CD8-positive, alpha-beta memory T cell (primary cell): ENCODE measurements at regions not wholly inside any gene's neighbourhood (a gene's known extent, or its start where the extent isn't known, plus 50 kb on each side); places are given as distances from the start of the nearest gene placed in this dataset.
"Not testable (repeated sequence)": the region's sequence is repeated elsewhere in the genome, so short reads cannot be mapped to it uniquely, and the experiment has no call there.

Source experiments
- CTCF ChIA-PET: fragments of 350-600 bp; sonication (Branson Sonifier 250); formaldehyde crosslinking; loops from one replicate; lab custom pipeline; 2021; ENCODE audit warnings: antibody characterized with exemption; lab: Charles Lee
- POLR2A ChIA-PET: fragments of 350-600 bp; sonication (Branson Sonifier 250); formaldehyde crosslinking; loops from one replicate; lab custom pipeline; 2021; ENCODE audit warnings: antibody characterized with exemption; lab: Charles Lee
- DNase-seq, 5 donors: peaks; one replicate each; pipeline versions ENCODE4 v3.0.0 to v3.0.0-alpha.2; 2020 to 2022; ENCODE audit warnings: mixed read lengths in 1 of 5
- H3K27ac ChIP-seq: one replicate; pipeline ENCODE4 v1.7.0; 2013; ENCODE audit warnings: low read depth, mild to moderate bottlenecking, low read length, moderate library complexity
- H3K27me3 ChIP-seq: 2 replicates; pipeline ENCODE4 v1.7.0; 2013; ENCODE audit warnings: low read length, mild to moderate bottlenecking; ENCODE audit not compliant: insufficient read depth, poor library complexity, severe bottlenecking
- H3K36me3 ChIP-seq: 2 replicates; pipeline ENCODE4 v1.7.0; 2013; ENCODE audit warnings: mild to moderate bottlenecking, low read length, moderate library complexity; ENCODE audit not compliant: insufficient read depth
- H3K4me1 ChIP-seq: 2 replicates; pipeline ENCODE4 v1.7.0; 2013; ENCODE audit warnings: mild to moderate bottlenecking, low read length, moderate library complexity; ENCODE audit not compliant: insufficient read depth
- H3K4me3 ChIP-seq: 2 replicates; pipeline ENCODE4 v1.7.0; 2013; ENCODE audit warnings: mild to moderate bottlenecking, low read length
- H3K9me3 ChIP-seq: 2 replicates; pipeline ENCODE4 v1.7.0; 2013; ENCODE audit warnings: mild to moderate bottlenecking, low read length
- H3K27ac Mint-ChIP-seq, 8 donors: one replicate each; pipeline ENCODE4 v1.8.0; 2020 to 2021; ENCODE audit warnings: mixed read lengths in 8 of 8, mild to moderate bottlenecking in 6 of 8, inconsistent platforms in 3 of 8, moderate library complexity in 3 of 8
- H3K27me3 Mint-ChIP-seq, 2 donors: one replicate each; pipeline ENCODE4 v1.8.0; 2020 to 2021; ENCODE audit warnings: mixed read lengths in 2 of 2, mild to moderate bottlenecking in 1 of 2, moderate library complexity in 1 of 2
- H3K36me3 Mint-ChIP-seq, 3 donors: one replicate each; pipeline ENCODE4 v1.8.0; 2020 to 2021; ENCODE audit warnings: mixed read lengths in 3 of 3, inconsistent platforms in 1 of 3, mild to moderate bottlenecking in 1 of 3
- H3K4me1 Mint-ChIP-seq, 3 donors: one replicate each; pipeline ENCODE4 v1.8.0; 2020 to 2021; ENCODE audit warnings: mixed read lengths in 3 of 3, inconsistent platforms in 1 of 3, mild to moderate bottlenecking in 1 of 3
- H3K4me3 Mint-ChIP-seq, 7 donors: one replicate each; pipeline ENCODE4 v1.8.0; 2020 to 2021; ENCODE audit warnings: mixed read lengths in 7 of 7, mild to moderate bottlenecking in 6 of 7, moderate library complexity in 4 of 7, inconsistent platforms in 2 of 7
- H3K9me3 Mint-ChIP-seq, 5 donors: one replicate each; pipeline ENCODE4 v1.8.0; 2020 to 2022; ENCODE audit warnings: mixed read lengths in 5 of 5, mild to moderate bottlenecking in 3 of 5, moderate library complexity in 2 of 5, inconsistent platforms in 1 of 5

DNA sequence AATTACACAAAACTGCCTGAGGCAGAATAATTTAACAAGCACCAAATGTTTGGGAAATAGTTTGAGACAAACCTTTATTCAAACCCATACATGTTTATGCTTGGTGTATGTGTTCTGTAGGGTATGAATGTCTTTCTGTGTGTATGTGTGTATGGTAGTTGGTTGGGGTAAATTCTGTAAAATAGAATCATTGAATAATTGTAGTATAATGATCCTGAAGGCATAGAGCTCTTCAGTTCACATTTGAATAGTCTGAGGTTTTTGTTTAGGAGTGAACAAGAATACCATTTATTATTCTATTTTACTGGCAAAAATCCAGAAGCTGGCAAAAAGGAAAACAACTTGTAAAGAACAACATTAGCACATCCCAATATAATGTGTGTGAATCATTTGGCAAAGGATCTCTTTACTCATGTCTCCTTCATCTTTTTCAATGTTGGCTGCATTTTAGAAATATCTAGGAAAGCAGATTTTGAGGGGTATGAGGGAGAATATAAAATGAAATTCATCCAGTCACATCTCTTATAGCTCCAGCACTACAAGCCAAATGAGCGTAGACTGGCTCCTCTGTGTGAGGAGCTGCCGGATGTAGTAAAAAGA lies 70.4 kb upstream of the XIST start:
- H3K9me3 ChIP-seq = no peaks in the 10 kb centered on the region
- Mint-ChIP-seq H3K4me1 (no peaks in the 10 kb centered on the region), H3K27me3 (peaks cover 0 to 3% of the 10 kb centered on the region in 2 donors), H3K36me3 (no peaks in the 10 kb centered on the region), H3K4me3 (no peak overlapping the region), H3K27ac (no peak overlapping the region), H3K9me3 (no peaks in the 10 kb centered on the region)
- no peaks in the 10 kb centered on the region for H3K27me3 ChIP-seq
- ChIA-PET CTCF (no interaction called here), POLR2A (no interaction called here)
- H3K27ac ChIP-seq = no peak overlapping the region
- H3K4me3 ChIP-seq = no peak overlapping the region
- no peaks in the 10 kb centered on the region for H3K4me1 ChIP-seq
- DNase-seq = no peak
- H3K36me3 ChIP-seq = no peaks in the 10 kb centered on the region

DNA sequence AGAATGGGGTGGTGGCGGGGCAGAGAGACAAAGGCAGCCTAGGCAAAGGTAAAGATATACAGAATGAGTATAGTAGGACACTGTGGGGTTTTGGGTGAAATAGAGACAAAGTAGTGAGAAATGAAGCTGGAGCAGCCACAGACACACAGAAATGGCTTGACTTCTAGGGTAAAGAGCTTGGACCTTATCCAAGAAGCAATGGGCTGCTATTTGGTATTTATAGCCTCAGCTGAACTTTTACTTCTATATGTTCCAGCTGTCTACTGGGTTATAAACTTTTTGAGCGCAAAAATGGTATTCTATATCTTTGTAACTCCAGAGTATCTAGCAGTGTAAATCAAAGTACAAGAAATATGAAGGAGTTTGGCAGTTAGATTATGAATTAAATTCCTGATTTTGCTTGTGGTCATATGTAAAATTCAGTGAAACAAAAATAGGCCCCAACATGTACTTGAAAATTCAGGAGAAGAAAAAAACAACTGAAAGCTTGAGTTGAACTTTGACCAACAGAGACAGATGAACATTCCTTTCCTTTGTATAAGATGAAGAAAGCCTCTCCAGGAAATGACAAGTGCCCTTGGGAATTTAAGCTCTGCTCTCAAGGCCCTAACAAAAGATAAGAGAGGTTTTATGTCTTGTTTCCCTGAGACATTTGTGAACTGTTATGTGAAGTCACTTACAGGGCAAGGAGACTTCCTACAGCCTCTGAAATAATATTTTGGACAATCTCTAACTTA lies 64.6 kb upstream of the XIST start:
- no peak for DNase-seq
- no peaks in the 10 kb centered on the region for H3K27me3 ChIP-seq
- no peak overlapping the region for H3K4me3 ChIP-seq
- ChIA-PET CTCF (no interaction called here), POLR2A (no interaction called here)
- no peaks in the 10 kb centered on the region for H3K4me1 ChIP-seq
- H3K36me3 Mint-ChIP-seq = no peaks in the 10 kb centered on the region
- no peak overlapping the region for H3K4me3 Mint-ChIP-seq
- H3K27ac Mint-ChIP-seq = peak overlapping the region in 1 of 8 donors; percentile 54
- H3K36me3 ChIP-seq = no peaks in the 10 kb centered on the region
- no peak overlapping the region for H3K27ac ChIP-seq
- no peaks in the 10 kb centered on the region for H3K9me3 Mint-ChIP-seq
- no peaks in the 10 kb centered on the region for H3K9me3 ChIP-seq
- peaks cover 6 to 7% of the 10 kb centered on the region in 2 donors for H3K27me3 Mint-ChIP-seq
- no peaks in the 10 kb centered on the region for H3K4me1 Mint-ChIP-seq

DNA sequence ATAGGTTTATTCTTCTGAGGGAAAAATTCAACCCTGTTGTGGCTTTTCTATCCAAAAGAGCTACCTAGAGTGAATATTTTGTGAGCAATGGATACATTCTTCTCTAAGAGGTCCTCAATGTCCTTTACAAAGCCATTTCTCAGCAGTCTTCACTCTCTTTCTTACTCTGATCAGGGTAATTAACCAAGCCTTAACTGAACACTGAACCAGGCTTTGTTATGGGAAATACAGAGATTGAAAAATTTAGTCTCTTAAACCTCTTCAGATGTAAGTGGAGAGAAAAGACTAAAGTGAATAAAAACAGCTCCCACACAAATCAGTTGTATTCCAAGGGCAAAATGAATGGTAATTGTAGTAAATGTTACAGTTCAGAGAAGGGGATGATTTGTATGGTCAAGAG lies 64.0 kb upstream of the XIST start:
- Mint-ChIP-seq H3K4me1 (no peaks in the 10 kb centered on the region), H3K27ac (no peak overlapping the region), H3K36me3 (no peaks in the 10 kb centered on the region), H3K9me3 (no peaks in the 10 kb centered on the region), H3K27me3 (peaks cover 7% of the 10 kb centered on the region in 2 donors), H3K4me3 (no peak overlapping the region)
- no peaks in the 10 kb centered on the region for H3K27me3 ChIP-seq
- ChIA-PET POLR2A (no interaction called here), CTCF (no interaction called here)
- H3K36me3 ChIP-seq = no peaks in the 10 kb centered on the region
- H3K4me3 ChIP-seq = no peak overlapping the region
- no peaks in the 10 kb centered on the region for H3K9me3 ChIP-seq
- DNase-seq = no peak
- H3K4me1 ChIP-seq = no peaks in the 10 kb centered on the region
- no peak overlapping the region for H3K27ac ChIP-seq

GRCh38 chrX:73914792-73915191 lies 62.3 kb upstream of the XIST start:
- H3K4me3 ChIP-seq, H3K36me3 Mint-ChIP-seq, POLR2A ChIA-PET, H3K4me1 Mint-ChIP-seq, H3K4me1 ChIP-seq, CTCF ChIA-PET, H3K27ac ChIP-seq, H3K27ac Mint-ChIP-seq, H3K9me3 Mint-ChIP-seq, H3K36me3 ChIP-seq, DNase-seq, H3K9me3 ChIP-seq, H3K27me3 ChIP-seq: not testable (repeated sequence)
- Mint-ChIP-seq H3K27me3 (peaks cover 10 to 12% of the 10 kb centered on the region in 2 donors), H3K4me3 (peak overlapping the region in 1 of 7 donors; percentile 5)

- no peak overlapping the region for H3K27ac ChIP-seq
Observed at GRCh38 chrX:73913580-73913979, 61.1 kb upstream of the XIST start.

GRCh38 chrX:73911946-73912345 lies 59.4 kb upstream of the XIST start:
- H3K36me3 Mint-ChIP-seq, POLR2A ChIA-PET, DNase-seq, H3K4me1 ChIP-seq, H3K4me1 Mint-ChIP-seq, H3K27ac ChIP-seq, H3K27ac Mint-ChIP-seq, H3K4me3 Mint-ChIP-seq, H3K9me3 Mint-ChIP-seq, CTCF ChIA-PET, H3K27me3 ChIP-seq, H3K36me3 ChIP-seq, H3K9me3 ChIP-seq, H3K4me3 ChIP-seq: not testable (repeated sequence)
- peaks cover 10 to 12% of the 10 kb centered on the region in 2 donors for H3K27me3 Mint-ChIP-seq

More at GRCh38 chrX:73913580-73913979, 61.1 kb upstream of the XIST start:
- Histone ChIP-seq H3K4me1 (no peaks in the 10 kb centered on the region), H3K9me3 (no peaks in the 10 kb centered on the region), H3K36me3 (no peaks in the 10 kb centered on the region), H3K27me3 (no peaks in the 10 kb centered on the region), H3K4me3 (no peak overlapping the region)
- H3K36me3 Mint-ChIP-seq = no peaks in the 10 kb centered on the region
- CTCF ChIA-PET = no interaction called here
- POLR2A ChIA-PET = no interaction called here
- no peak for DNase-seq
- H3K27me3 Mint-ChIP-seq = peaks cover 10 to 12% of the 10 kb centered on the region in 2 donors
- no peaks in the 10 kb centered on the region for H3K4me1 Mint-ChIP-seq
- no peak overlapping the region for H3K27ac Mint-ChIP-seq
- H3K4me3 Mint-ChIP-seq = no peak overlapping the region
- H3K9me3 Mint-ChIP-seq = no peaks in the 10 kb centered on the region

DNA sequence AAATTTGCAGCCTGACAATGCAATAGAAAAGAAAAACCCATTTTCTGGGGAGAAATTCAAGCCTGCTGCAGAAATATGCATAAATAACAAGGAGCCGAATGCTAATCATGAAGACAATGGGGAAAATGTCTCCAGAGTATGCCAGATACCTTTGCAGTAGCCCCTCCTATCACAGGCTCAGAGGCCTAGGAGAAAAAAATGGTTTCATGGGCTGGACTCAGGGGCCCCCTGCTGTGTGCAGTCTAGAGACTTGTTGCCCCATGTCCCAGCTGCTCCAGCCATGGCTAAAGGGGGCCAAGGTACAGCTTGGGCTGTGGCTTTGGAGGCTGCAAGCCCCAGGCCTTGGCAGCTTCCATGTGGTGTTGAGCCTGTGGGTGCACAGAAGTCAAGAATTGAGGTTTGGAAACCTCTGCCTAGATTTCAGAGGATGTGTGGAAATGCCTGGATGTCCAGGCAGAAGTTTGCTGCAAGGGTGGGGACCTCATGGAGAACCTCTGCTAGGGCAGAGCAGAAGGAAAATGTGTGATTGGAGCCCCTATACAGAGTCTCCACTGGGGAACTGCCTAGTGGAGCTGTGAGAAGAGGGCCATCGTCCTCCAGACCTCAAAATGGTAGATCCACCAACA lies 53.3 kb upstream of the XIST start:
- DNase-seq, H3K4me1 Mint-ChIP-seq, H3K36me3 Mint-ChIP-seq, H3K4me3 ChIP-seq, H3K27ac Mint-ChIP-seq, H3K27me3 Mint-ChIP-seq, POLR2A ChIA-PET, H3K4me3 Mint-ChIP-seq, H3K27ac ChIP-seq, H3K9me3 ChIP-seq, H3K4me1 ChIP-seq, H3K27me3 ChIP-seq, H3K36me3 ChIP-seq, CTCF ChIA-PET: not testable (repeated sequence)
- H3K9me3 Mint-ChIP-seq = peaks cover 0 to 16% (median 10%) of the 10 kb centered on the region in 5 donors

DNA sequence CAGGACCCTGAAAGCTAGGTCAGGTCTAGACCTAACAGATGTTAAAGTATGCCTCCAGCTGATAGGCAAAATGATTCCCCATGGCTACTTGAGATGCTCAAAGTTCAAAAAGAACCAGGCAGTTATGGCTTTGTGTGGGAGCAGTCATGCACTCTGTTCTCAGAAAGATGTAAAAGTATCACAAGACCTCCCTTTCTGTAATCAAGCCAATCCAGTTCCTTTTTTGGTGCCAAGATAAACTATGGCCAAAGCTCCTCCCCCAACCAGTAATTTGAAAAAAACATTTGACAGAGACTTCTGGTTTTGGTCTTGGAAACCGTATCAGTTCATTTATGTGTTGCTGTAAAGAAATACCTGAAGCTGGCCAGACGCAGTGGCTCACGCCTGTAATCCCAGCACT lies 51.4 kb upstream of the XIST start:
- CTCF ChIA-PET = no interaction called here
- POLR2A ChIA-PET = no interaction called here
- peaks cover 0 to 7% (median 1%) of the 10 kb centered on the region in 3 donors for H3K36me3 Mint-ChIP-seq

More for the DNA sequence above, 51.4 kb upstream of the XIST start:
- Mint-ChIP-seq H3K9me3 (peaks cover 0 to 16% (median 10%) of the 10 kb centered on the region in 5 donors), H3K27ac (no peak overlapping the region), H3K4me1 (no peaks in the 10 kb centered on the region), H3K27me3 (peaks cover 0 to 4% of the 10 kb centered on the region in 2 donors), H3K4me3 (no peak overlapping the region)
- DNase-seq = no peak
- no peaks in the 10 kb centered on the region for H3K9me3 ChIP-seq
- no peaks in the 10 kb centered on the region for H3K27me3 ChIP-seq
- H3K36me3 ChIP-seq = no peaks in the 10 kb centered on the region
- H3K4me1 ChIP-seq = no peaks in the 10 kb centered on the region
- no peak overlapping the region for H3K4me3 ChIP-seq
- no peak overlapping the region for H3K27ac ChIP-seq
